GM13976 (cell line): ENCODE measurements at regions not wholly inside any gene's neighbourhood (a gene's known extent, or its start where the extent isn't known, plus 50 kb on each side); places are given as distances from the start of the nearest gene placed in this dataset.
"Not testable (repeated sequence)": the region's sequence is repeated elsewhere in the genome, so short reads cannot be mapped to it uniquely, and the experiment has no call there.

Experiments used
- DNase-seq: peaks from one replicate; pipeline ENCODE4 v3.0.0; 2012; ENCODE audit warnings: low spot score
- CTCF ChIP-seq: IDR thresholded peaks from 2 replicates; pipeline ENCODE4 v1.5.1; 2012; ENCODE audit warnings: borderline replicate concordance, mild to moderate bottlenecking; ENCODE audit not compliant: insufficient read depth; ENCODE audit errors: extremely low read depth, missing control alignments, control extremely low read depth
- in situ Hi-C: fragments of 300-500 bp; cut with MboI; formaldehyde crosslinking; loops from one replicate; pipeline ENCODE4 v1.12.0; 2022; ENCODE audit warnings: low sequenced_read_pairs, mixed read lengths, inconsistent platforms; ENCODE audit not compliant: unreplicated experiment

- DNase-seq = no peak
- TF ChIP-seq CTCF = no peak
- in situ Hi-C loops = loop anchor here (25.0 kb wide), 1 partner anchor 1287 kb away; no protein-coding TSS in a partner anchor
Observed at GRCh38 chr22:48499456-48500425, 1327.9 kb downstream of the BRD1 start.

GRCh38 chr22:48498526-48499331, 1328.9 kb downstream of the BRD1 start:
- in situ Hi-C loops = loop anchor here (25.0 kb wide), 1 partner anchor 1286 kb away; no protein-coding TSS in a partner anchor
- no peak for DNase-seq
- TF ChIP-seq CTCF = no peak

- not testable (repeated sequence) for DNase-seq
Observed at GRCh38 chr22:48497743-48498520, 1329.7 kb downstream of the BRD1 start.

GRCh38 chr22:48496987-48497650, 1330.6 kb downstream of the BRD1 start:
- no peak for DNase-seq
- no peak for TF ChIP-seq CTCF
- in situ Hi-C loops = loop anchor here (25.0 kb wide), 1 partner anchor 1285 kb away; no protein-coding TSS in a partner anchor

More at GRCh38 chr22:48497743-48498520, 1329.7 kb downstream of the BRD1 start:
- in situ Hi-C loops = loop anchor here (25.0 kb wide), 1 partner anchor 1286 kb away; no protein-coding TSS in a partner anchor

GRCh38 chr22:48496226-48496845, 1331.3 kb downstream of the BRD1 start:
- in situ Hi-C loops = loop anchor here (25.0 kb wide), 1 partner anchor 1284 kb away; no protein-coding TSS in a partner anchor
- DNase-seq = no peak
- no peak for TF ChIP-seq CTCF

- in situ Hi-C loops = loop anchor here (25.0 kb wide), 1 partner anchor 1283 kb away; no protein-coding TSS in a partner anchor
- no peak for DNase-seq
- no peak for TF ChIP-seq CTCF
Observed at GRCh38 chr22:48495751-48496080, 1332.0 kb downstream of the BRD1 start.
